ENCODE measurements at regions not wholly inside any gene's neighbourhood (a gene's known extent, or its start where the extent isn't known, plus 50 kb on each side); places are given as distances from the start of the nearest gene placed in this dataset.

- no peak for DNase-seq
- Histone ChIP-seq H3K9me3 (ENCODE audit: control insufficient read depth in 1 of 2, low read length in 2 of 2) (no peaks in the 10 kb centered on the region), H3K36me3 (ENCODE audit: insufficient read depth, low read length) (no peaks in the 10 kb centered on the region), H3K27me3 (ENCODE audit: insufficient read depth, low read length) (no peaks in the 10 kb centered on the region), H3K4me1 (ENCODE audit: insufficient read depth, low read length) (peaks cover 92% of the 10 kb centered on the region), H3K27ac (ENCODE audit: low read depth, low read length) (no peak overlapping the region), H3K4me3 (ENCODE audit: low read length in 2 of 2) (no peak overlapping the region)
- H3K27me3 Mint-ChIP-seq: peaks cover 0 to 2% of the 10 kb centered on the region in 2 donors
- CTCF ChIA-PET (ENCODE audit: partially characterized antibody): no interaction called here
- peaks cover 22 to 73% (median 50%) of the 10 kb centered on the region in 4 donors for H3K4me1 Mint-ChIP-seq
- H3K4me3 Mint-ChIP-seq: peak overlapping the region in 4 of 8 donors; percentile 14 to 50 (median 24)
- peak overlapping the region in 4 of 7 donors; percentile 22 to 62 (median 54) for H3K27ac Mint-ChIP-seq
- no peaks in the 10 kb centered on the region for H3K36me3 Mint-ChIP-seq
- H3K9me3 Mint-ChIP-seq: peaks cover 0 to 4% (median under 1%) of the 10 kb centered on the region in 8 donors
- intact Hi-C loops (cut with micrococcal nuclease): loop anchor here (10.0 kb wide), 1 partner anchor 544 kb away; the partner anchor contains the start of genes HDDC3 and UNC45A
- POLR2A ChIA-PET (ENCODE audit: partially characterized antibody): interaction anchor here (1.3 kb wide), 1 partner anchor 10 kb away, joined by 3 read pairs; no protein-coding TSS in a partner anchor
Measured at GRCh38 chr15:91478717-91479191, 374.8 kb upstream of the SLCO3A1 start.

DNA sequence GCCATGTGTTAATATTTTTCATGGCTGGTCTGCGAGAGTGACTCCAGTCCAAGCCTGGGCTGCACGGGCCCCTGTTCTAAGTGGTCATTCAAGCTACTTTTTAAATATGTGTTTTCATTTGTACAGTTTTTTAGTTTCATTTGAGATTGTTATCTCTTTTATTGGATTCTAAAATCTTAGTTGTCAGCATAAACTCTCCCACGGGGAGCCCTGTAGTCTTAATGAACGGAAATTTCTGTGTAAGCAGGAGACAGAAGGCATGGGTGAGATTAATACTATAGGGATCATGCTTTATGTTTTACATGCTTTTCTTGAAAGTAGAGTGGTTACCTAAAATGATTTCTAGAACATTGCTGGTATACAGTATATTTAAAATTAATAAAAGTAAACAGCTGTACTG lies 373.1 kb upstream of the SLCO3A1 start:
- ChIA-PET CTCF (ENCODE audit: partially characterized antibody) (no interaction called here), POLR2A (ENCODE audit: partially characterized antibody) (no interaction called here)
- Mint-ChIP-seq H3K4me1 (peaks cover 27 to 73% (median 60%) of the 10 kb centered on the region in 4 donors), H3K27ac (peak overlapping the region in 2 of 7 donors; percentile 62 to 71), H3K4me3 (peak overlapping the region in 4 of 8 donors; percentile 15 to 36 (median 27)), H3K27me3 (peaks cover 0 to 2% of the 10 kb centered on the region in 2 donors), H3K36me3 (peaks cover 3 to 6% of the 10 kb centered on the region in 2 donors), H3K9me3 (peaks cover 0 to 5% (median 2%) of the 10 kb centered on the region in 8 donors)
- Histone ChIP-seq H3K9me3 (ENCODE audit: control insufficient read depth in 1 of 2, low read length in 2 of 2) (no peaks in the 10 kb centered on the region), H3K27me3 (ENCODE audit: insufficient read depth, low read length) (no peaks in the 10 kb centered on the region), H3K4me3 (ENCODE audit: low read length in 2 of 2) (no peak overlapping the region), H3K27ac (ENCODE audit: low read depth, low read length) (no peak overlapping the region), H3K36me3 (ENCODE audit: insufficient read depth, low read length) (no peaks in the 10 kb centered on the region), H3K4me1 (ENCODE audit: insufficient read depth, low read length) (peaks cover 86% of the 10 kb centered on the region)
- intact Hi-C loops (cut with micrococcal nuclease): no loop called here
- DNase-seq: no peak

- ChIA-PET CTCF (ENCODE audit: partially characterized antibody) (interaction anchor here (0.7 to 1.6 kb wide), 3 partner anchors 11 to 434 kb away, joined by 3 read pairs; no protein-coding TSS in a partner anchor), POLR2A (ENCODE audit: partially characterized antibody) (interaction anchor here (0.6 to 0.9 kb wide), 2 partner anchors 11 to 30 kb away, joined by 3 read pairs; no protein-coding TSS in a partner anchor)
- Histone ChIP-seq H3K4me1 (ENCODE audit: insufficient read depth, low read length) (peaks cover 66% of the 10 kb centered on the region), H3K4me3 (ENCODE audit: low read length in 2 of 2) (no peak overlapping the region), H3K27me3 (ENCODE audit: insufficient read depth, low read length) (no peaks in the 10 kb centered on the region), H3K27ac (ENCODE audit: low read depth, low read length) (no peak overlapping the region), H3K9me3 (ENCODE audit: control insufficient read depth in 1 of 2, low read length in 2 of 2) (no peaks in the 10 kb centered on the region), H3K36me3 (ENCODE audit: insufficient read depth, low read length) (no peaks in the 10 kb centered on the region)
- peaks cover 0 to 9% (median 2%) of the 10 kb centered on the region in 8 donors for H3K9me3 Mint-ChIP-seq
- DNase-seq: peak; percentile 16 to 53 (median 43)
- H3K36me3 Mint-ChIP-seq: peaks cover 5 to 6% of the 10 kb centered on the region in 2 donors
- H3K27me3 Mint-ChIP-seq: no peaks in the 10 kb centered on the region
- H3K4me1 Mint-ChIP-seq: peaks cover 27 to 78% (median 54%) of the 10 kb centered on the region in 4 donors
- intact Hi-C loops (cut with micrococcal nuclease): no loop called here
- peak overlapping the region; percentile 2 to 96 (median 77) for H3K27ac Mint-ChIP-seq
- H3K4me3 Mint-ChIP-seq: peak overlapping the region in 6 of 8 donors; percentile 45 to 84 (median 67)
Measured at GRCh38 chr15:91482799-91483198, 370.7 kb upstream of the SLCO3A1 start.

DNA sequence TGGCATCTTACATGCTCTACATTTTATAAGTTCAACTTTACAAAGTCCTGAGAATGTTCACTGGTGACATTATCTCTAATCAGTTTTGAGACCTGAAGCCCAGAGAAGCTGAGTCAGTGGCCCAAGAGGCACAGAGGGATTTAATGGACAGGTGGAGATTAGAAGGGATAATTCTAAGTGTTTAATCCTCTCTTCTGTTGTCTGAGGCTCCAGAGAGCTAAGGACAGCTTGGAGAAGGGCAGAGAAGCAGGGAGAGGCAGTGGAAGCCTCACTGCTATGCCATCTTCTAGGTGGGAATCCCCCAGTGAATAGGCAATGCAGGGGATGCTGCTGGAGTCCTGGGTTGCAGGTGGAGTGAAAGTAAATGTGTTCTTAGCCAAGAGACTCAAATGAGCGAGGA lies 369.4 kb upstream of the SLCO3A1 start:
- H3K4me3 ChIP-seq (ENCODE audit: low read length in 2 of 2): no peak overlapping the region
- ChIA-PET CTCF (ENCODE audit: partially characterized antibody) (no interaction called here), POLR2A (ENCODE audit: partially characterized antibody) (no interaction called here)
- Mint-ChIP-seq H3K9me3 (peaks cover 0 to 14% (median 2%) of the 10 kb centered on the region in 8 donors), H3K27ac (peak overlapping the region in 4 of 7 donors; percentile 3 to 71 (median 16)), H3K4me3 (peak overlapping the region in 3 of 8 donors; percentile 20 to 26 (median 25)), H3K4me1 (peaks cover 27 to 68% (median 49%) of the 10 kb centered on the region in 4 donors), H3K36me3 (peaks cover 7 to 11% of the 10 kb centered on the region in 2 donors), H3K27me3 (no peaks in the 10 kb centered on the region)
- no peaks in the 10 kb centered on the region for H3K9me3 ChIP-seq (ENCODE audit: control insufficient read depth in 1 of 2, low read length in 2 of 2)
- intact Hi-C loops (cut with micrococcal nuclease): no loop called here
- H3K27ac ChIP-seq (ENCODE audit: low read depth, low read length): no peak overlapping the region
- no peaks in the 10 kb centered on the region for H3K36me3 ChIP-seq (ENCODE audit: insufficient read depth, low read length)
- peaks cover 55% of the 10 kb centered on the region for H3K4me1 ChIP-seq (ENCODE audit: insufficient read depth, low read length)
- DNase-seq: no peak
- no peaks in the 10 kb centered on the region for H3K27me3 ChIP-seq (ENCODE audit: insufficient read depth, low read length)

DNA sequence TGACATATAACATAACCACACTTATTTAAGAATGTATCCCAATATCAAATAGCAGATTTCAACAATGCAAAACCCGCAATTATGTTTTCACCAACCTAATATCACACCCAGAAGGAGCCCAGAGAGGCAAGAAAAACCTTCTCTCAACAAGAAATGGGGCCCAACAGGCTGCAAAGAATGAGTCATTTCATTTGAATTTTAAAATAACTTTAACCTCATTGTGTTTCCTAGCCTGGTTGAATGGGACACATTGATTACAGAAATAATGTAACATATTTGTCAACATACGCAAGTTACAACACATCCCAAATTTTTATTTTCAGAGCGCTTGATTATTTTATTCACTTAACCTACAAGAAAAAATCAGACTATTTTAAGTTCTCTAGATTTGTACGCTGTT lies 365.1 kb upstream of the SLCO3A1 start:
- CTCF ChIA-PET (ENCODE audit: partially characterized antibody): no interaction called here
- Mint-ChIP-seq H3K9me3 (peaks cover 0 to 14% (median 1%) of the 10 kb centered on the region in 8 donors), H3K36me3 (peaks cover 11 to 13% of the 10 kb centered on the region in 2 donors)

GRCh38 chr15:91490211-91490610 lies 363.3 kb upstream of the SLCO3A1 start:
- Mint-ChIP-seq H3K27me3 (peaks cover 0 to 3% of the 10 kb centered on the region in 2 donors), H3K9me3 (peaks cover 0 to 9% (median 1%) of the 10 kb centered on the region in 8 donors), H3K36me3 (peaks cover 6 to 12% of the 10 kb centered on the region in 2 donors), H3K27ac (peak overlapping the region in 1 of 7 donors; percentile 35), H3K4me1 (peaks cover 0 to 12% (median 3%) of the 10 kb centered on the region in 4 donors), H3K4me3 (no peak overlapping the region)
- Histone ChIP-seq H3K4me1 (ENCODE audit: insufficient read depth, low read length) (peaks cover 6% of the 10 kb centered on the region), H3K36me3 (ENCODE audit: insufficient read depth, low read length) (no peaks in the 10 kb centered on the region), H3K27ac (ENCODE audit: low read depth, low read length) (no peak overlapping the region), H3K4me3 (ENCODE audit: low read length in 2 of 2) (no peak overlapping the region), H3K9me3 (ENCODE audit: control insufficient read depth in 1 of 2, low read length in 2 of 2) (no peaks in the 10 kb centered on the region), H3K27me3 (ENCODE audit: insufficient read depth, low read length) (no peaks in the 10 kb centered on the region)
- intact Hi-C loops (cut with micrococcal nuclease): no loop called here
- ChIA-PET POLR2A (ENCODE audit: partially characterized antibody) (no interaction called here), CTCF (ENCODE audit: partially characterized antibody) (no interaction called here)
- DNase-seq: no peak

More for the DNA sequence above, 365.1 kb upstream of the SLCO3A1 start:
- H3K9me3 ChIP-seq (ENCODE audit: control insufficient read depth in 1 of 2, low read length in 2 of 2): no peaks in the 10 kb centered on the region
- POLR2A ChIA-PET (ENCODE audit: partially characterized antibody): no interaction called here
- H3K4me1 ChIP-seq (ENCODE audit: insufficient read depth, low read length): peaks cover 18% of the 10 kb centered on the region
- no peak overlapping the region for H3K27ac ChIP-seq (ENCODE audit: low read depth, low read length)
- Mint-ChIP-seq H3K4me1 (peaks cover 8 to 30% (median 15%) of the 10 kb centered on the region in 4 donors), H3K27ac (no peak overlapping the region), H3K4me3 (no peak overlapping the region), H3K27me3 (peaks cover 0 to 3% of the 10 kb centered on the region in 2 donors)
- H3K4me3 ChIP-seq (ENCODE audit: low read length in 2 of 2): no peak overlapping the region
- H3K36me3 ChIP-seq (ENCODE audit: insufficient read depth, low read length): no peaks in the 10 kb centered on the region
- intact Hi-C loops (cut with micrococcal nuclease): no loop called here
- no peak for DNase-seq
- H3K27me3 ChIP-seq (ENCODE audit: insufficient read depth, low read length): no peaks in the 10 kb centered on the region

DNA sequence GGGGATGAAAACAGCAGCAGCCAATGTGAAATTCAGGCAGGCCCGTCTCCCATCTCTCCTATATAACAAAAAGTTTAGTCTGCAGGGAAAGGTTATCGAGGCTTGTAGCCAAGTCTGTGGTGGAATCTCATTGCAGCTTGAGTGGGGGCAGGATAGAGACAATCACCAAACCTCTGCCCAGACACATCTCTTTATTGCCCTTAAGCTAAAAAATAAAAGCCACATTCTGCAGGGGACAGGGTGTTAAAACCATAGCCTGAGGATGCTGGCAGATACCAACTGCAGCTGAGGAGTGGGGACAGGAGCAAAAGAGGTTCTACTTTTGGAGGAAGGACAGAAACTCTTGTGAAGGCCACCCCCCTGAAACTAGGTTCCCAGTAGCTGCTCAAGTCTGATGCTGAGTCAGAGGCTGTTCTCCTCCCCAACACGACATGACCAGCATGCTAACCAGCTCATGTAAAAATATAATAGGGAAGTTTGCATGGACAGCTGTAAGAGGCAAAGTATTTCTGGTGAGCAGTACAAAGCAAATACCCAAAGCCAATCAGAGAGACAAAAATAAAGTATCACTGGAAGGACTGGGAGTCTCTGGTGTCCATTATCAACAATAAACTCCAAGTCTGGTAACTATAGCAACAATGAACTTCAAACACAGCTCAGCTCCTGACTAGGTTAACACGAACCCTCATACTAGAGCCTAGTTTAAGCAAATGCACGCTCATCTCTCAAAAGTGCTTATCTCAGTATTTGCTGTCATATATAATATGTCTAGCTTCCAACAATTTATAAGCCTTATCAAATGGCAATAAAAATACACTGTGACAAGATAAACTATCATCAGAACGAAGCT lies 362.2 kb upstream of the SLCO3A1 start:
- Histone ChIP-seq H3K4me1 (ENCODE audit: insufficient read depth, low read length) (peaks cover 6% of the 10 kb centered on the region), H3K36me3 (ENCODE audit: insufficient read depth, low read length) (no peaks in the 10 kb centered on the region), H3K9me3 (ENCODE audit: control insufficient read depth in 1 of 2, low read length in 2 of 2) (no peaks in the 10 kb centered on the region), H3K4me3 (ENCODE audit: low read length in 2 of 2) (no peak overlapping the region), H3K27me3 (ENCODE audit: insufficient read depth, low read length) (no peaks in the 10 kb centered on the region), H3K27ac (ENCODE audit: low read depth, low read length) (no peak overlapping the region)
- peaks cover 0 to 9% (median 1%) of the 10 kb centered on the region in 4 donors for H3K4me1 Mint-ChIP-seq
- peaks cover 6 to 8% of the 10 kb centered on the region in 2 donors for H3K36me3 Mint-ChIP-seq
- H3K4me3 Mint-ChIP-seq: peak overlapping the region in 1 of 8 donors; percentile 48
- intact Hi-C loops (cut with micrococcal nuclease): no loop called here
- H3K27ac Mint-ChIP-seq: peak overlapping the region in 2 of 7 donors; percentile 32 to 68
- H3K9me3 Mint-ChIP-seq: peaks cover 0 to 9% (median 1%) of the 10 kb centered on the region in 8 donors
- peaks cover 0 to 3% of the 10 kb centered on the region in 2 donors for H3K27me3 Mint-ChIP-seq
- ChIA-PET CTCF (ENCODE audit: partially characterized antibody) (no interaction called here), POLR2A (ENCODE audit: partially characterized antibody) (interaction anchor here (1.4 kb wide), 1 partner anchor 38 kb away, joined by 3 read pairs; no protein-coding TSS in a partner anchor)
- DNase-seq: no peak

All from CD4-positive, alpha-beta memory T cell (primary cell).